IMR-90 (cell line): ENCODE measurements at regions not wholly inside any gene's neighbourhood (a gene's known extent, or its start where the extent isn't known, plus 50 kb on each side); places are given as distances from the start of the nearest gene placed in this dataset.

Source experiments
- ATAC-seq: fragments of 200-7000 bp; cut with Tn5 transposase; 2 replicates; pipeline ENCODE4 v1.9.1; 2020; ENCODE audit warnings: low read depth, mild to moderate bottlenecking, moderate library complexity
- BruUV-seq: library from RNA; stranded (reverse); fragments of 400-500 nt; replicated peaks from 2 replicates; lab custom pipeline; 2021; lab: Mats Ljungman, UMichigan
- CTCF ChIA-PET: fragments of 300-600 bp; formaldehyde crosslinking; extraction: SDS; loops from one replicate; lab custom pipeline; 2021; ENCODE audit warnings: antibody characterized with exemption; lab: Yijun Ruan, JAX
- POLR2A ChIA-PET: fragments of 300-600 bp; sonication (Branson Sonifier 250); formaldehyde crosslinking; loops from one replicate; lab custom pipeline; 2022; ENCODE audit warnings: antibody characterized with exemption; ENCODE audit not compliant: unreplicated experiment; lab: Charles Lee
- DNase-seq: peaks from one replicate; pipeline ENCODE4 v3.0.0; 2013
- H2AFZ ChIP-seq: replicated peaks from 2 replicates; pipeline ENCODE3; 2013; ENCODE audit warnings: low read length, mild to moderate bottlenecking; ENCODE audit not compliant: poor library complexity
- H2AK5ac ChIP-seq: 2 replicates; pipeline ENCODE4 v1.6.1; 2013; ENCODE audit warnings: low read depth, low read length, inconsistent platforms
- H2AK9ac ChIP-seq: replicated peaks from 2 replicates; pipeline ENCODE3; 2013; ENCODE audit warnings: mild to moderate bottlenecking, low read depth, low read length, moderate library complexity; ENCODE audit not compliant: poor library complexity
- H2BK120ac ChIP-seq: 2 replicates; pipeline ENCODE4 v1.6.1; 2013; ENCODE audit warnings: low read depth, low read length, inconsistent platforms
- H2BK15ac ChIP-seq: 3 replicates; pipeline ENCODE4 v1.6.1; 2013; ENCODE audit warnings: low read depth, low read length, inconsistent platforms
- H2BK20ac ChIP-seq: 2 replicates; pipeline ENCODE4 v1.6.1; 2013; ENCODE audit warnings: low read depth, mild to moderate bottlenecking, inconsistent platforms, low read length, moderate library complexity
- H2BK5ac ChIP-seq: 2 replicates; pipeline ENCODE4 v1.6.1; 2013; ENCODE audit warnings: mild to moderate bottlenecking, low read depth, low read length, inconsistent platforms; ENCODE audit not compliant: poor library complexity, severe bottlenecking
- H3K14ac ChIP-seq: replicated peaks from 2 replicates; pipeline ENCODE4 v1.6.1; 2013; ENCODE audit warnings: low read depth, low read length, inconsistent platforms
- H3K18ac ChIP-seq: 2 replicates; pipeline ENCODE4 v1.6.1; 2013; ENCODE audit warnings: low read depth, low read length, control low read depth
- H3K23ac ChIP-seq: 2 replicates; pipeline ENCODE4 v1.6.1; 2013; ENCODE audit warnings: low read depth, low read length, inconsistent platforms
- H3K27ac ChIP-seq: 2 replicates; pipeline ENCODE4 v1.5.1; 2013; ENCODE audit warnings: mild to moderate bottlenecking, control low read depth, low read length; ENCODE audit not compliant: insufficient read depth
- H3K27me3 ChIP-seq: 2 replicates; pipeline ENCODE4 v1.6.1; 2013; ENCODE audit warnings: low read length; ENCODE audit not compliant: control insufficient read depth, insufficient read depth
- H3K36me3 ChIP-seq: 2 replicates; pipeline ENCODE4 v1.6.1; 2013; ENCODE audit warnings: low read length, mixed read lengths; ENCODE audit not compliant: control insufficient read depth, insufficient read depth
- H3K4ac ChIP-seq: 2 replicates; pipeline ENCODE4 v1.6.1; 2013; ENCODE audit warnings: low read depth, low read length, inconsistent platforms
- H3K4me1 ChIP-seq: 2 replicates; pipeline ENCODE4 v1.6.1; 2013; ENCODE audit warnings: low read length, mixed read lengths; ENCODE audit not compliant: control insufficient read depth, insufficient read depth
- H3K4me2 ChIP-seq: 2 replicates; pipeline ENCODE4 v1.6.1; 2013; ENCODE audit warnings: low read depth, mild to moderate bottlenecking, control low read depth, low read length, moderate library complexity
- H3K4me3 ChIP-seq: 2 replicates; pipeline ENCODE4 v1.5.1; 2013; ENCODE audit warnings: low read depth, mild to moderate bottlenecking, control low read depth, low read length, moderate library complexity; ENCODE audit not compliant: insufficient read depth
- H3K56ac ChIP-seq: 2 replicates; pipeline ENCODE4 v1.6.1; 2013; ENCODE audit warnings: low read length, inconsistent platforms; ENCODE audit not compliant: insufficient read depth; ENCODE audit errors: extremely low read depth
- H3K79me1 ChIP-seq, 2 experiments: 2 replicates each; pipeline ENCODE4 v1.6.1; 2013; ENCODE audit warnings: low read length in 2 of 2, inconsistent platforms in 1 of 2, low read depth in 1 of 2
- H3K9ac ChIP-seq: 2 replicates; pipeline ENCODE4 v1.6.1; 2013; ENCODE audit warnings: low read depth, low read length, control low read depth
- H3K9me1 ChIP-seq: 2 replicates; pipeline ENCODE4 v1.6.1; 2013; ENCODE audit warnings: low read length, inconsistent platforms; ENCODE audit not compliant: insufficient read depth
- H3K9me3 ChIP-seq: 2 replicates; pipeline ENCODE4 v1.6.1; 2013; ENCODE audit warnings: low read length; ENCODE audit not compliant: control insufficient read depth, insufficient read depth
- H4K20me1 ChIP-seq: 2 replicates; pipeline ENCODE4 v1.6.1; 2013; ENCODE audit warnings: low read length, inconsistent platforms; ENCODE audit not compliant: insufficient read depth
- H4K5ac ChIP-seq: 2 replicates; pipeline ENCODE4 v1.6.1; 2013; ENCODE audit warnings: mild to moderate bottlenecking, low read depth, low read length, control low read depth
- H4K8ac ChIP-seq, 2 experiments: 2 replicates each; pipeline ENCODE4 v1.6.1; 2013; ENCODE audit warnings: low read depth in 2 of 2, low read length in 2 of 2, control low read depth in 1 of 2, inconsistent platforms in 1 of 2
- H4K91ac ChIP-seq: 2 replicates; pipeline ENCODE4 v1.6.1; 2013; ENCODE audit warnings: low read depth, low read length, inconsistent platforms; ENCODE audit not compliant: insufficient read depth
- BHLHE40 ChIP-seq: fragments of 150-350 bp; IDR thresholded peaks from 2 replicates; pipeline ENCODE4 v1.6.1; 2016; ENCODE audit warnings: mild to moderate bottlenecking, low read depth, low read length
- CEBPB ChIP-seq: IDR thresholded peaks from 2 replicates; pipeline ENCODE4 v1.6.1; 2012; ENCODE audit warnings: low read depth, low read length, improper control_type of control experiment
- CHD1 ChIP-seq: IDR thresholded peaks from 2 replicates; pipeline ENCODE4 v1.6.1; 2012; ENCODE audit warnings: low read depth, low read length, improper control_type of control experiment
- FOS ChIP-seq: fragments of 150-350 bp; IDR thresholded peaks from 2 replicates; pipeline ENCODE4 v1.6.1; 2016; ENCODE audit warnings: low read depth, low read length
- MAFK ChIP-seq: IDR thresholded peaks from 2 replicates; pipeline ENCODE4 v1.6.1; 2012; ENCODE audit warnings: low read depth, low read length, improper control_type of control experiment
- MXI1 ChIP-seq: IDR thresholded peaks from 2 replicates; pipeline ENCODE4 v1.6.1; 2012; ENCODE audit warnings: low read depth, mild to moderate bottlenecking, low read length, moderate library complexity, borderline replicate concordance
- NFE2L2 ChIP-seq: fragments of 150-350 bp; IDR thresholded peaks from 2 replicates; pipeline ENCODE4 v1.6.1; 2016; ENCODE audit warnings: low read depth, mild to moderate bottlenecking, low read length
- POLR2A ChIP-seq: IDR thresholded peaks from 2 replicates; pipeline ENCODE4 v1.6.1; 2012; ENCODE audit warnings: mild to moderate bottlenecking, low read depth, low read length
- RAD21 ChIP-seq: IDR thresholded peaks from 2 replicates; pipeline ENCODE4 v1.6.1; 2012; ENCODE audit warnings: low read length, improper control_type of control experiment
- RCOR1 ChIP-seq: IDR thresholded peaks from 2 replicates; pipeline ENCODE4 v1.6.1; 2012; ENCODE audit warnings: mild to moderate bottlenecking, low read length, improper control_type of control experiment; ENCODE audit not compliant: insufficient replicate concordance
- RFX5 ChIP-seq: IDR thresholded peaks from 2 replicates; pipeline ENCODE4 v1.8.0; 2012; ENCODE audit warnings: low read depth, mild to moderate bottlenecking, low read length, moderate library complexity
- SMC3 ChIP-seq: fragments of 150-350 bp; IDR thresholded peaks from 2 replicates; pipeline ENCODE4 v1.6.1; 2016; ENCODE audit warnings: low read depth, mild to moderate bottlenecking, antibody characterized with exemption, low read length, moderate library complexity
- whole genome bisulfite sequencing, 2 experiments: methylation state at CpG; one replicate each; pipeline versions ENCODE4 v1.1.5 to v1.1.7; 2013; ENCODE audit warnings: missing lambda C conversion rate in 2 of 2; ENCODE audit not compliant: insufficient read length in 1 of 2; ENCODE audit errors: extremely low coverage in 2 of 2; 5-methylcytosine and 5-hydroxymethylcytosine counted together
- dilution Hi-C: fragments of 300-500 bp; cut with HindIII; formaldehyde crosslinking; loops from one replicate; pipeline ENCODE4 v1.14.3; 2018; ENCODE audit warnings: low sequenced_read_pairs; ENCODE audit not compliant: unreplicated experiment
- in situ Hi-C: fragments of 300-500 bp; cut with MboI; formaldehyde crosslinking; loops from 3 replicates; pipeline ENCODE4 v1.14.3; 2019; ENCODE audit warnings: low sequenced_read_pairs, inconsistent platforms, mixed read lengths
- intact Hi-C: fragments of 100-400 bp; cut with micrococcal nuclease; formaldehyde crosslinking; loops from 2 replicates; pipeline ENCODE4 v1.10.0; 2022
- TF ChIP-seq, protein P1 (sequence below): conservative IDR thresholded peaks from 2 replicates; pipeline ENCODE4 v1.5.1; 2012; ENCODE audit warnings: mild to moderate bottlenecking, low read depth, low read length, improper control_type of control experiment
- TF ChIP-seq, protein P2 (sequence below): fragments of 150-350 bp; IDR thresholded peaks from 2 replicates; pipeline ENCODE4 v1.6.1; 2016; ENCODE audit warnings: low read depth, mild to moderate bottlenecking, low read length, moderate library complexity, borderline replicate concordance

DNA sequence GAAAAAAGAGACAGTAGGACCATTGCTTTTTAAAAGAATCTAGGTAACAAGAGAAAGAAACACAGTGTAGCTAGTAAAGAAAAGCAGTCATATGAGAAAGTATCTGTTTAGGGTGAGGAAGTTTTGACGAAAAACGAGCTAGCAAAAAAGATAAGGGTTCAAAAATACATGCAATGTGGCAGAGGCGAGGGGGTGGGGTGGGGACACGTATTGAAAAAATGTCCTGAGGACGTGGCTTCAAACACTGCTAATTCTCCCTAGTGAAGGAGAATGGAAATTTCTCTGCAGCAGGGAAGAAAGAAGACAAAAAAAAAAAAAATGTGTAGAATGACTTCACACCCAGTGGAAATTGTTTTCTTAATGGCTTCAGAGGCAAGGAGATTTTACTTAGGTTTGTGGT is 856.4 kb upstream of the INTU start:
- Histone ChIP-seq H3K18ac (peak overlapping the region; percentile 97), H2AK9ac (no peak overlapping the region), H3K4me2 (no peak overlapping the region), H3K23ac (no peak overlapping the region), H3K14ac (0 out of 2 replicates have a peak overlapping the region, but pooled peaks have one; percentile 55), H3K9ac (no peak overlapping the region), H4K5ac (peak overlapping the region; percentile 87; the same call in 1 of the 2 replicates), H2BK15ac (peak overlapping the region; percentile 37; the same call in 1 of the 3 replicates), H3K27ac (peak overlapping the region; percentile 61; the same call in 1 of the 2 replicates), H4K8ac (peak overlapping the region; percentile 71 to 77; a peak in 3 of 4 replicates), H3K4me1 (peaks cover 8% of the 10 kb centered on the region; the same call in 1 of the 2 replicates), H2AK5ac (no peak overlapping the region; the same call in 1 of the 2 replicates), H4K20me1 (no peaks in the 10 kb centered on the region), H4K91ac (no peak overlapping the region), H3K4me3 (no peak overlapping the region), H3K27me3 (no peaks in the 10 kb centered on the region), H2BK5ac (peak overlapping the region; percentile 93), H3K36me3 (no peaks in the 10 kb centered on the region), H3K9me1 (no peaks in the 10 kb centered on the region), H3K9me3 (no peaks in the 10 kb centered on the region), H2AFZ (no peak overlapping the region), H3K79me1 (no peaks in the 10 kb centered on the region), H2BK120ac (peak overlapping the region; percentile 98), H3K56ac (no peak overlapping the region), H2BK20ac (peak overlapping the region; percentile 98), H3K4ac (peak overlapping the region; percentile 48)
- in situ Hi-C loops, result no loop called here
- ATAC-seq, result no peak
- BruUV-seq, result no TSS peak
- intact Hi-C loops, result no loop called here
- POLR2A ChIA-PET, result no interaction called here
- no peak for DNase-seq
- WGBS, 2 experiments, result 93% methylated on average over 2 of the region's 5 CpGs; no CpG with 5 or more reads in 1 of the 2 experiments
- TF ChIP-seq BHLHE40, result no peak
- no peak for TF ChIP-seq RCOR1
- TF ChIP-seq RFX5, result no peak
- no peak for TF ChIP-seq CHD1
- TF ChIP-seq POLR2A, result no peak
- TF ChIP-seq NFE2L2, result no peak
- TF ChIP-seq CEBPB, result no peak
- no peak for TF ChIP-seq MAFK
- no peak for TF ChIP-seq FOS
- TF ChIP-seq RAD21, result no peak
- TF ChIP-seq MXI1, result no peak
- TF ChIP-seq SMC3, result no peak
- TF ChIP-seq, protein P1, sequence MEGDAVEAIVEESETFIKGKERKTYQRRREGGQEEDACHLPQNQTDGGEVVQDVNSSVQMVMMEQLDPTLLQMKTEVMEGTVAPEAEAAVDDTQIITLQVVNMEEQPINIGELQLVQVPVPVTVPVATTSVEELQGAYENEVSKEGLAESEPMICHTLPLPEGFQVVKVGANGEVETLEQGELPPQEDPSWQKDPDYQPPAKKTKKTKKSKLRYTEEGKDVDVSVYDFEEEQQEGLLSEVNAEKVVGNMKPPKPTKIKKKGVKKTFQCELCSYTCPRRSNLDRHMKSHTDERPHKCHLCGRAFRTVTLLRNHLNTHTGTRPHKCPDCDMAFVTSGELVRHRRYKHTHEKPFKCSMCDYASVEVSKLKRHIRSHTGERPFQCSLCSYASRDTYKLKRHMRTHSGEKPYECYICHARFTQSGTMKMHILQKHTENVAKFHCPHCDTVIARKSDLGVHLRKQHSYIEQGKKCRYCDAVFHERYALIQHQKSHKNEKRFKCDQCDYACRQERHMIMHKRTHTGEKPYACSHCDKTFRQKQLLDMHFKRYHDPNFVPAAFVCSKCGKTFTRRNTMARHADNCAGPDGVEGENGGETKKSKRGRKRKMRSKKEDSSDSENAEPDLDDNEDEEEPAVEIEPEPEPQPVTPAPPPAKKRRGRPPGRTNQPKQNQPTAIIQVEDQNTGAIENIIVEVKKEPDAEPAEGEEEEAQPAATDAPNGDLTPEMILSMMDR, result no peak
- TF ChIP-seq, protein P2, sequence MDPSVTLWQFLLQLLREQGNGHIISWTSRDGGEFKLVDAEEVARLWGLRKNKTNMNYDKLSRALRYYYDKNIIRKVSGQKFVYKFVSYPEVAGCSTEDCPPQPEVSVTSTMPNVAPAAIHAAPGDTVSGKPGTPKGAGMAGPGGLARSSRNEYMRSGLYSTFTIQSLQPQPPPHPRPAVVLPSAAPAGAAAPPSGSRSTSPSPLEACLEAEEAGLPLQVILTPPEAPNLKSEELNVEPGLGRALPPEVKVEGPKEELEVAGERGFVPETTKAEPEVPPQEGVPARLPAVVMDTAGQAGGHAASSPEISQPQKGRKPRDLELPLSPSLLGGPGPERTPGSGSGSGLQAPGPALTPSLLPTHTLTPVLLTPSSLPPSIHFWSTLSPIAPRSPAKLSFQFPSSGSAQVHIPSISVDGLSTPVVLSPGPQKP, result no peak
- dilution Hi-C loops, result no loop called here
- CTCF ChIA-PET, result interaction anchor here (0.6 kb wide), 1 partner anchor 9 kb away, joined by 3 read pairs; no protein-coding TSS in a partner anchor
